Pulmonary artery endothelial cell (primary cell): ENCODE measurements at regions not wholly inside any gene's neighbourhood (a gene's known extent, or its start where the extent isn't known, plus 50 kb on each side); places are given as distances from the start of the nearest gene placed in this dataset.

Source experiments
- DNase-seq: peaks from one replicate; pipeline ENCODE4 v3.0.0-alpha.2; 2011; ENCODE audit warnings: low read depth, low spot score

- no peak for DNase-seq
Measured at GRCh38 chr2:37782155-37782673, 110.8 kb upstream of the CDC42EP3 start.

DNA sequence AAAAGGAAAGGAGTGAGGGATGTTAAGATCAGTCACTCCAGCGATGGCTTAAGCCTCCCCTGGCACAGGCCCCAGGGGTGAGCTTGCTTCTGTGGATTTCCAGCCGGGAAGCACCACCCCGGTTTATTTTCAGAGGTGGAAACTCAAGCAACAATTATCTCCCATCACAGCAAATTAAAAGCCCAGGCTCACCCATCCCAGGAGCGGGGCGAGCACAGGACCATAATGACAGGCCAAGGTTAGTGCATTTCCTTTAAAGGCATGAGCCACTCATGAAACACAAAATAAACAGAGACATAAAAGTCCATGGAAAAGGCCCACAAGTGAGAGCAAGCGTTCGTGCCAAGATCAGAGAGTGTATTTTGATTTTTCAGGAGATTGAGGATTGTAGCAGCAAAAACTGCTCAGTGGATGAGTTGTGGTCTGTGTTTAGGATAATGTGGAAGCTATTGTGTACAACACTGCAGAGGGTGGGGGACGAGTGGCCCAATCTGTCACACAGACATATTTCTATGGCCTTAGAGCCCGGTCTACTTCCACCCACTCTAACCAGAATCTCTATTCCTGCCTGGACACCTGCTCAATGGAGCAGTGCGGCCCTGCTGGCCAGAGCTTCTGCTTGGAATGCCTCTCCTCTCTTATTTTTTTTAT is 111.4 kb upstream of the CDC42EP3 start:
- DNase-seq: no peak

- DNase-seq: no peak
Measured at GRCh38 chr2:37783545-37783944, 112.1 kb upstream of the CDC42EP3 start.

GRCh38 chr2:37784071-37784758 is 112.8 kb upstream of the CDC42EP3 start:
- no peak for DNase-seq

- no peak for DNase-seq
Measured at GRCh38 chr2:37784759-37785149, 113.3 kb upstream of the CDC42EP3 start.

DNA sequence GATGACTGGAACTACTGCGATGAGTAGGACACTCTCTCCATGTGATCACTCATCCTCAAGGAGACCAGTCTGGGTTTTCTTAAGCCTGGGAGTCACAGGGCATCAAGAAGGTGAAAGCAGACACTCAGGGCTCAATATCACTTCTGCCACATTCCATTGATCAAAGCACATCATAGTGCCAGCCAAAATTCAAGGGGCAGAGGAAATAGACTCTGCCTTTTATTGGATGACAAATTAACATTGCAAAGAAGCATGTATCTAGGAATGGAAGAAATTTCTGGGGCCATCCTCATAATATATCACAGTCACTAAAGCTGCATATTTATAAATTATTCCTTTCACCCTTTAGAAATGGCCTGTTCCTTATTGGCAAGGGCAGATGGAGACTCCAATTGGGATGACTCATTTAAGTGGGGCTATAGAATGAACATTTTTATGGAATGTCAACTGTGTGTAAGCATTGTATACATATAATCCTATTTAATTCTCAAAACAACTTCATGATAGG is 114.8 kb upstream of the CDC42EP3 start:
- DNase-seq: no peak

- DNase-seq: no peak
Measured at GRCh38 chr2:37786854-37787253, 115.4 kb upstream of the CDC42EP3 start.

DNA sequence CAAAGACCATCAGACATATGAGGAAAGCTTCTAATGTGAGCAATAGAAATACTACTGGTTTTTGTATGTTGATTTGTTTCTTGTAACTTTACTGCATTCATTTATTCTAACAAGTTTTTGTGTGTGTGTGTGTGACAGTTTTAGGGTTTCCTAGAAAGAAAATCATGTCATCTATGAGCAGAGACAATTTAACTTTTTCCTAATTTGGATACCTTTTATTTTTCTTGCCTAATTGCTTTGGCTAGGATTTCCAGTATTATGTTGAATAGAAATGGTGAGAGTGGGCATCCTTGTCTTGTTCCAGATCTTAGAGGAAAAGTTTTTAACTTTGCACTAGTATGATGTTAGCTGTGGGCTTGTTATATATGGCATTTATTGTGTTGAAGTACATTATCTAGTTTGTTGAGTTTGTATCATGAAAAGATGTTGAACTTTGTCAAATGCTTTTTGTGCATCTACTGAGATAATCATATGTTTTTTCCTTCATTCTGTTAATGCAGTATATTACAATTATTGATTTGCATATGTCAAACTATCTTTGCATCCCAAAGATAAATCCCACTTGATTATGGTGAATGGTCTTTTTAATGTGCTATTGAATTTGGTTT is 117.3 kb upstream of the CDC42EP3 start:
- DNase-seq: no peak

DNA sequence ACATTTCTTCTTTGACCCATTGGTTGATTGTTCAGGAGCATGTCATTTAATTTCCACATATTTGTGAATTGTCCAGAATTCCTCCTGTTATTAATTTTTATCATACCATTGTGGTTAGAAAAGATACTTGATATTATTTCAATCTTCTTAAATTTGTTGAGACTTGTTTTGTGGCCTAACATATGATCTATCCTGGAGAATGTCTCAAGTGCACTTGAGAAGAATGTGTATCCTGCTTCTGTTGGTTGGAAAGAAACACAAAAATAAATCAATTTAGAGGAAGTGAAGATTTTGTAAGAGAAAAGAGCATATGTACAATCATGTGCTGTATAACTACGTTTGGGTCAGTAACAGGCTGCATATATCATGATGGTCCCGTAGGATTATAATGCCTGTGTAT is 118.6 kb upstream of the CDC42EP3 start:
- DNase-seq: no peak

DNA sequence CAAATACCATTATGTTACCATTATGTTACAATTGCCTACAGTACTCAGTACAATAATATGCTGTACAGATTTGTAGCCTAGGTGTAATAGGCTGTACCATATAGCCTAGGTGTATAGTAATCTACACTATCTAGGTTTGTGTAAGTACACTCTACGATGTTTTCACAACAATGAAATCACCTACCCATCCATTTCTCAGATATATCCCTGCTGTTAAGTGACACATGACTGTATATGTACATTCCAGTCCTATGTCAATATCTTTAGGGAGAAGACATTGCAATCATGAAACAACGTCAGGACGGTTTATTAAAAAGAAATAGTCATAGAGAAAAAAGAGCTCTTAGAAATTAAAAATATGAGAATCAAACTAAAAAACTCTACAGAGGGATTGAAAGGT is 119.0 kb upstream of the CDC42EP3 start:
- no peak for DNase-seq

DNA sequence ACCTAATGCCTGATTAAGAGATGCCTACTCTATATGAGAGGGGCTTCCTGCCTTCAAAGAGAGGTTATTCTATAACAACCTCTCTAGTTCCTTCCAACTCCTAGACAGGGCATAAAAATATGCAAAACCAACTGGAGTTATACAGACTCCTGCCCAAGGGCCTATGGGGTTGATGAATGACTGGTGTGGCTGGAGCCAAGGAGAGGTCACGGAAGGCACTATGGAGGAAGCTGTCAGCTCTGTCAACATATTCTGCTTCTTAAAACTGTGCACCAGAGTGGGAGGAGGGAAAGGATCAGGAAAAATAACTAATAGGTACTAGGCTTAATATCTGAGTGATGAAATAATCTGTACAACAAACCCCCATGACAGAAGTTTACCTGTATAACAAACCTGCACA is 120.9 kb upstream of the CDC42EP3 start:
- no peak for DNase-seq

DNA sequence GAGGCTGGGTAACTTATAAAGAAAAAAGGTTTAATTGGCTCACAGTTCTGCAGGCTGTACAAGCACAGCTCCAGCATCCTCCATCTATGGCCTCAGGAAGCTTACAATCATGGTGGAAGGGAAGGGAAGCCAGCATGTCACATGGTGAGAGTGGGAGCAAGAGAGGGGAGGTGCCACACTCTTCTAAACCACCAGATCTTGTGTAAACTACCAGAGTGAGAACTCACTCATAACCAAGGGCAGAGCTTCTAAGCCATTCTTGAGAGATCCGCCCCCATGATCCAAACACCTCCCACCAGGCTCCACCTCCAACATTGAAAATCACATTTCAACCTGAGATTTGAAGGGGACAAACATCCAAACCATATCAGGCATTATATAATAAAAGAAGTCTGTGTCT is 121.6 kb upstream of the CDC42EP3 start:
- DNase-seq: no peak

- DNase-seq: no peak
Measured at GRCh38 chr2:37794717-37795116, 123.3 kb upstream of the CDC42EP3 start.

GRCh38 chr2:37795456-37795855 is 124.0 kb upstream of the CDC42EP3 start:
- DNase-seq: no peak

- no peak for DNase-seq
Measured at GRCh38 chr2:37795938-37796337, 124.5 kb upstream of the CDC42EP3 start.

- DNase-seq: no peak
Measured at GRCh38 chr2:37796481-37796880, 125.0 kb upstream of the CDC42EP3 start.

- no peak for DNase-seq
Measured at GRCh38 chr2:37797081-37797480, 125.6 kb upstream of the CDC42EP3 start.

DNA sequence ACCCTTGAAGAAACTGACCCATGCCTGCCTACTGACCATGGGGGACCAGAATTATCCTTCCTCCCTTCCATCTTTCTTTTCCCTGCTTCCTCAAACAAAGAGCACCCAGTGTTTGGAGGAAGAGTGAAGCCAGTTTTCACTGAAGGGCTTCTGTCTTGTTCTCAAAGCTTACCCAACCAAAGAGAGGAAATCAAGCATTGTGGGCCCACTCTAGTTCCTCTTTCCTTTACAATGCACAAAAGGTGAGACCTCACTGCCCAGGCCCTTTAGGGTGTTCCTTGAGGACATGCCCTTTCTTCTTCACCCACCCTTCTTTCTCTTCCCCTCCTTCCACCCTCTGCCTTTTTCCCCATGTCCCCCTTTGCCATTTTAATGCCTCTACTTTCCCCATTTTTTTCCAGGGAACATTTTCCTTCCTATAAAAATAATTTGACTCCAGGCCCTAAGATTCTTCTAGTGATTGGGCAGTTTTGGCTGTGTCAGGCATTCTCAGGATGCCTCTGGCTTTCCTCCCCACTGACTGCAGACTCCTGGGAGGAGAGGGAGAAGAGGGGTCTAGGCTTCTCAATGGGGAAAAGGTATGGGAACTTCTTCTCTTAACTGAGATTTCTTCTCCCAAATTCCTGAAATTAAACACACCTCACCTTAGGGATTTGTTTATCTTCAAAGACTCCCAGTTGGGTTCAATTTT is 126.6 kb upstream of the RMDN2 start:
- DNase-seq: no peak

DNA sequence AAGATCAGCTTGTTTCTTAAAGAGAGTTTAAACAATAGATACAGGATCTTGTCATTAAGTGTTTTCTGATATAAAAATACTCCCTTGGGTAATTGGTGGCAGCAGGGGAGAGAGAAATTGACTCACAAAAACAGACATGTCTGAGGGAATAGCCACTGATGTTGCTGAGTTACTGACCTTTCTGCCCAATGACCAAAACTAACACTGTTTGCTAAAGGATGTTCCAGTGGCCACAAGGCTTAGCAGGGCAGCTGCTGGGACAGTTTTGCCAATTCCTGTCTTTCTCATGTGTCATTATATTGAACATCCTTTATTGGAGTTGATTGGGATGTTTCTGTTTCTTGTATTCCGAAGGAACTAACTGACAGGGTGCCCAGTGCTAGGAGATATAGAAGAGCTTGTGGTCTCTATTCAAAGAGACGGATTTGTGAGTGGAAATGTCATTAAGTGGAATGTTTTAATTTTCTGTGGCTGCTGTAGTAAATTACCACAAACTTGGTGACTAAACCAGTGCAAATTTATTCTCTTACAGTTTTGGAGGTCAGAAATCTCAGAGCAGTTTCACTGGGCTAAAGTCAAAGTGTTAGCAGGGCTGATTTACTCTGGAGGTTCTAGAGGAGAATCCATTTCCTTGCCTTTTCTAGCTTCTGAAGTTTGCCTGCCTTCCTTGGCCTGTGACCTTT is 124.8 kb upstream of the RMDN2 start:
- DNase-seq: no peak

DNA sequence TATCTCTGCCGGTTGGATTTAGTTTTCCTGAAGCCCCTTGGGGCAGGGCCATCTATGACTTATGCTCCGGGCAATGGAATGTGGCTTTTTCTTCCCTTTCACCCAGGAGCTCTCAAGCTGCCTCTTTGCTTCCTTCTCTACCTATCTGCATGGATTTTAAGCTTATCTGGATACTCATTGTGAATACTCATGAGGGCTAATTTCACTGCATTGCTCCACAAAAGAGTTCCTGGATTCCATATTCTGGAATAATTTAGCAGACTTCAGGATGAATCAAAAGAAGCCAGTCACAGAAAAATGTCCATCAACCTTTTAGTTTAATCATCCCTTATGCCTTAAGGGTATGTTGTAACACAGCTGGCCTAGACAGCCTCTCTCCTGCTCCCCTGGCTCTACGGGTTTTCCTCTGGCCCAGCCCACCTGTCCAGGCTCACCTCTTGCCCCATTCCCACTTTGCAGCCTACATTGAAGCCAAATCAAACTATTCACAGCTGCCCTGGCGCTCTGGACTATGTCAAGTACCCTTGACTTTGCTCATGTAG is 122.8 kb upstream of the RMDN2 start:
- no peak for DNase-seq

GRCh38 chr2:37802899-37803379 is 122.1 kb upstream of the RMDN2 start:
- no peak for DNase-seq
